H1 (cell line): ENCODE measurements at regions not wholly inside any gene's neighbourhood (a gene's known extent, or its start where the extent isn't known, plus 50 kb on each side); places are given as distances from the start of the nearest gene placed in this dataset.
"Not testable (repeated sequence)": the region's sequence is repeated elsewhere in the genome, so short reads cannot be mapped to it uniquely, and the experiment has no call there.

Experiments
- RAD21 ChIP-seq, 2 experiments: IDR thresholded peaks in 1 of 2; conservative IDR thresholded peaks in 1 of 2; 2 replicates each; pipeline ENCODE4 v1.6.1; 2011; ENCODE audit warnings: low read depth in 2 of 2, low read length in 2 of 2, improper control_type of control experiment in 1 of 2, inconsistent platforms in 1 of 2, mild to moderate bottlenecking in 1 of 2, moderate library complexity in 1 of 2
- YY1 ChIP-seq: IDR thresholded peaks from 2 replicates; pipeline ENCODE4 v1.6.1; 2011; ENCODE audit warnings: low read depth, mild to moderate bottlenecking, low read length

DNA sequence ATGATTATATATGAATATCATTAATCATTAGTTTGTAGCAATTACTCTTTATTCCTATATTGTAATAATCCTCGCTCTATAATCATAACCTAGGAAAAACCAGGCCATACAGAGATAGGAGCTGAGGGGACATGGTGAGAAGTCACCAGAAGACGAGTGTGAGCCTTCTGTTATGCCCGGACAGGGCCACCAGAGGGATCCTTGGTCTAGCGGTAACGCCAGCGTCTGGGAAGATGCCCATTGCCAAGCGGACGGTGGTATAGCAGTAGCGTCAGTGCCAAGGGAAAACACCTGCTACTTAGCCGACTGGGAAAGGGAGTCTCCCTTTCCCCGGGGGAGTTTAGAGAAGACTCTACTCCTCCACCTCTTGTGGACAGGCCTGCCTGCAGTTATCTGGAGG is 1347.6 kb downstream of the GATA3 start:
- TF ChIP-seq YY1: not testable (repeated sequence)
- peak; percentile 58 to 64 for TF ChIP-seq RAD21 (IDR thresholded peaks at IDR 0.05 in 1 of 2, conservative IDR thresholded peaks at IDR 0.05 in 1 of 2; ENCODE audit: low read depth in 2 of 2, low read length in 2 of 2)
